GM21515 (cell line): ENCODE measurements at regions not wholly inside any gene's neighbourhood (a gene's known extent, or its start where the extent isn't known, plus 50 kb on each side); places are given as distances from the start of the nearest gene placed in this dataset.

Experiments
- ATAC-seq: cut with Tn5 transposase; IDR thresholded peaks from one replicate; pipeline ENCODE4 v1.9.1; 2021; ENCODE audit not compliant: unreplicated experiment

DNA sequence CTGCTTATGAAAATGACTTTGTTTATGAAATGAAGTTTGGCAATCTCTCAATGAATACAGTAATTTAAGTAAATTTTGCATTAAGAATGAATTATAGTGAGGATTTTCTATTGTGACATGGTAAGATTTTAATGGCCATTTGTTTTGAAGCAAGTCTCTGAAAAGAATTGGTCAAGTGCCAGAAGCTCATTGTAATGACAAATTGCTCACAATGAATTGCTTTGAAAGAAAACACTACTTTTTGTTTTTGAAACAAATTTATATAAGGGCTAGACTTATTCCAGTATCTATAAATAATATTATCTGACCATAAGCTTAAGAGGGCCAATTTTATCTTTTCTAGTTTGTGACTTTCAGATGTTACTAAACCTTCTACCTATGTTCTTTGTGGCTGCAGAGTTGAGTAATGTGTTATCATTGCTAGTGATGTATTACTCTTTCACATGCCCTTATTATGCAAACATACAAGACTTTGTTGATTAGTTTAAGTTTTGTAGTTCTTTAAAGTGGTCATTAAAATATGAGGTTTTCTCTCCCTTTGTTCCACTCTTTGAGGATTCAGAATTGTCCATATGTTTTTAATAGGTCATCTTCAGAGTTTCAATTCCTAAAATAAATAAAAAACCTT lies 93.0 kb upstream of the ZNF608 start:
- ATAC-seq = no peak

DNA sequence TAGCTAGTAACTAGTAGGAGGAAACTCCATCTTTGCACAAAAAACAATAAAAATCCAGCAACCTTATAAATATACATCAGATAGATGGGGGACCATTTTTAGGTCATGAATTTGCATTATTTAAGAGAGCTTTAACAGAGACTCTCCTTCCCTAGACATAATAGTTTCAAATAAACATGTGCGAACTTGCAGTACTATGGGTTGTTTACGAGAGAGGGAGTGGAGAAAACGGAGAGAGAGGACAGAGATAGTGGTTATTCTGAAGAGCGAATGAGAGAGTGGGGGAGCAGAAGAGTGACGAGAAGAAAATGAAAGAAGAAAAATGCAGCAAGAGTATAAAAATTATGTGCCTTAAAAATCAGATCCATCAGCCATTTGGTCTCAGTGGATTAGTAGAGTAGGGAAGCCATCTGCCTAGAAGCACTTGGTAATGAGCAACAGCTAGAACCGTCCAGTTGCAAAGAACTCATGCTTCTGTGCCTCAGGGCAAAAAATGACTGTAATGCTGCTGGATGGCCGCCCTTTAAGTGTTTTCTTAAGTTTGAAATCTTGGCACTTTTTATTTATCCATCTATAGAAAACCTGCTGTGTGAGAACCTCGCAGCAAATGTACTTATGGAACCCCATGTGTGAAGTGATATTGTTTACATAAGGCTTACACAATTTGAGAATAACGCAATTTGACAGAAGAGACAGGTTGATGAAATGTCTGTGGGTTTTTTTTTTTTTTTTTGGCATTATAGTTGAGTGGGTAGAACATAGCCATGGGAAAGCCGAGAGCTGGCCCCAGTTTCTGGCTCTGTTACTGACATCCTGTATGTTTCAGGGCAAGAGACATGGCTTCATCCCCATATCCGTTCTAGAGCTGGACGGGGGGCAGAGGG lies 95.6 kb upstream of the ZNF608 start:
- no peak for ATAC-seq

DNA sequence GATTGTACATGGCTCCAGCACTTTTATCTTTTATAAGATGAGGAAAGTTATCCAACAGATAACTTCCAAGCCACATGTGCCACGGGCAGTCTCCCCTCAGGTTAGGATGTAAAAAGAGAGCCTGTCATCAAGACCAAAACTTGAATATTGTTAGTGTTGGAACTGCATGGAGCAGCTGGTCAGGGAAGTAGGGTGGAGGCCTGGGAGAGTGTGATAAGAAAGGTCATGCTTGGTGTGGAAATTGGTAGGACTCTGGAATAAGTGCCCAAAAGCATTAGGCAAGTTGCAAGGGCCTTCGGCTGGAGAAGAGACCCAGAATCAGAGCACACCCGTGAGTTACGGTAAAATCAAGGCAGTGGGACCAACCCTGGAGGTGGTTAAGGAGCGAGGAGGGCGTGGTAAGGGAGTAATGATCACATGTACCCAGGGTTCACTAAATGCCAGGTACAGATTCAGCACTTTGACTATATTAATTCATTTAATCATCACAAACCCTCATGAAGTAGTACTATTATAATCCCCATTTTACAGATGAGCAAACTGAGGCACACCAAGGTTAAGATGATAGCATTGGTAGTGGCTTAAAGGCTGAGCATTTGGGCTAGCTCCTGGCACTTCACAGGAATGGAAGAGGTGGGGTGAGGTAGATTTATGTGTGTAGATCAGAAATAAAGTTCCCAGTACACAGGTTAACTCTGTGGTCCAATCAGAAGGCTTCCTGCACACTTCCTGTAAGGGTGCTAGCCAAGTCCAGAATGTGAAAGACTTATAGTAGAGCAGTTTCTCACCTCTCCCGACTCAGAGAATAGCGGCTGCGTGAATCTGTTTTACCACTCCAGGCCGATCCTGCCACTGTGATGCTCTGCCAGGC lies 96.5 kb upstream of the ZNF608 start:
- ATAC-seq = no peak

DNA sequence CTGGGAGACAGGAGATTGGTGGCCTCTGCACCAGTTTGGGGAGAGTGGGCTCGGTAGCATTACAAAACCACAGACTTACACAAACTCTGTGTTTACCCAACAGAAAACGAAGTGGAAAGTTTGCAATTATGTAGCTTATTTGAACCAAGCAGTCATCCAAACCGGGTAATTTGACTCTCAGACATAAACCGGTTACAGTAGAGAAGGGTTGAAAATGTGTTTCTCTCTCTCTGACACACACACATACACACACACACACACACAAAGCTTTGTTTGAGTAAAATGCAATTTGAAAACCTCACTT lies 97.1 kb upstream of the ZNF608 start:
- ATAC-seq = no peak

DNA sequence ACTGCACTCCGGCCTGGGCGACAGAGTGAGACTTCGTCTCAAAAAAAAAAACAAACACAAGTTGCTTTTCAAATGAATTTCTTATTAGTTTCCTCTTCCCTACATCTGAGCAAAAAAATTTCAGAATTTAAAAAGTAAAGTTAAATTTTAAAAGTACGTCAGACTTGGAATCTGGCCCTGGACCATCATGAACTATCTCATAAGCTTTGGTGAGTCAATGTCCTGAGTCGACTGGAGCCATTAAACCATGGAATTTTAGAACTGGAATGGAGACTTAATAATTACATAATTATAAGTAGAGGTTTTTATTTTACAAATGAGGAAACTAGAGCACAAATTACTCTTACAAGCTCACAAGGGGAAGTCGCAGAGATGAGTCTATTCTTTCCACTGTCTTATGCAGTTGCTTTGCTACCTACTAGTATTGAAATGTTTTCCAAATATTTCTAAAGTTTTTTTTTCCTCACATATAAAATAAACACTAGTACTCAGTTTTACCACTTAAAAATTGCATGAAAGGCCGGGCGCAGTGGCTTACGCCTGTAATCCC lies 98.0 kb upstream of the ZNF608 start:
- ATAC-seq = no peak

- no peak for ATAC-seq
These were observed 101.5 kb upstream of the ZNF608 start for GRCh38 chr5:124847907-124848306.

GRCh38 chr5:124849774-124850173 lies 103.3 kb upstream of the ZNF608 start:
- ATAC-seq = no peak

- no peak for ATAC-seq
These were observed 110.3 kb upstream of the ZNF608 start for GRCh38 chr5:124856726-124857125.

GRCh38 chr5:124858612-124859011 lies 112.2 kb upstream of the ZNF608 start:
- ATAC-seq = no peak

DNA sequence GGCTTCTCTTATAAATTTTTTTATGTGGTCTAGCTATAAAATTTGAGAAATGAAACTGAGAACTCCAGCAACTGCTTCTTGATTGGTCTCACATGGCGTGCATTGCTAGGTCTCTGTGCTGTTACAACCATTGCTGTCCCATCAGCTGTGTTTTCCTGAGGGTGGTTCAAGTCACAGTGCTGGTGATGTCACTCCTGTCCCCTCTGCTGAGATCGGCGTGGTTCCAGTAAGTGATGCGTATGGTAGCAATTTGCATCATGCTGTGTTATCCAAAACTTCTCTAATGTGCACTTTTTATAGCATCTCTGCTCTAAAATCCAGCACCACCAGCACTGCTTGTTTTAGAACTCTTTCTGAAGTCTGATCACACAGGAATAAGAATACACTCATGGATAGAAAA lies 112.6 kb upstream of the ZNF608 start:
- ATAC-seq = no peak

DNA sequence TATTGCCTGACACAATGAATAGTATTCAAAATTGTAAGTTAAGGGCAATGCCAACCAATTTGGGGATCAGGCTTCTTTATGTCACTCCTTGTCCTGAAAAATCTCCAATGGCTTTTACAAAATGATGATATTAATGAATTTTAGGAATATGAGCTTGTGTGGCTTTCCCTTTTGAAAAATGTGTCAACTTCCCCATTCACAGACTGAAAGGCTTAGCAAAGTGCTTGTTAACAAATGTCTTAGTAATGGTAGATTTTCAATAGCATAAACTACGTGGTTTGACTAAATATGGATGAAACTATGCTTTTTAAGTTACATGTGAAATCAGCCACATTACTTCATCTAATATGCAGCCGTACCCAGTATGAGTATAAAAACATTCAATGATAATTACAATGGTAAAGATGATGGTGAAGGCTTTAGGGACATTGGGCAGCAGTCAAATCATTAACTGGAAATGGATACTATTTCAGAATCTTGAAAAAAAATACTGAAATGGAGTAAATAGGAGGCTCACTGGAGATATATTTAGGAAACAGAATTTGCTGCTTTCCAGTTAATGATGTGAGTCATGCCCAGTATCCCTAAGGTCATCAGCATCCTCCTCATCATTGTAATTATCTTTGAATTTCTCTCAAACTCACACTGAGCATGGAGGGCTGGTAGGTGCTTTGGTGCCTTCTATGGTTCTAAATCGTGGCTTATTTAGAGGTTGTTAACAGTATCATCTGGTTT lies 113.3 kb upstream of the ZNF608 start:
- no peak for ATAC-seq

DNA sequence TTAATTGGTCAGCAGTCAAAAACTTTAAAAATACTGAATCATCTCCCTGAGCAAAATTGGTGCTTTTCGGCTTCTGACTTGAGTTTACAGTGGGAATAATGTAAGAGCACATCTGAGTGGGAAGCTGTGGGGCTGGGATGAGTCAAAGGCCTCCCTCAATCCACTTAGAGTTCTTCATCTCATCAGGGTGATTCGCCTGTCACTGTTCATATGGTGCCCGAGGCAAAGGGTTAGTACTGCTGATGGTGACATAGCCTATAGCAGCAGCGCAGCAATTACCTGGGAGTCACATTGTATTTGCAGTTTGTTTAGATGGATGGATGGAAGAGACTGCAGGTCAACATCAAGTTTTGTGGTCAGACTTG lies 113.8 kb upstream of the ZNF608 start:
- ATAC-seq = no peak

- no peak for ATAC-seq
These were observed 118.6 kb upstream of the ZNF608 start for GRCh38 chr5:124865066-124865465.

DNA sequence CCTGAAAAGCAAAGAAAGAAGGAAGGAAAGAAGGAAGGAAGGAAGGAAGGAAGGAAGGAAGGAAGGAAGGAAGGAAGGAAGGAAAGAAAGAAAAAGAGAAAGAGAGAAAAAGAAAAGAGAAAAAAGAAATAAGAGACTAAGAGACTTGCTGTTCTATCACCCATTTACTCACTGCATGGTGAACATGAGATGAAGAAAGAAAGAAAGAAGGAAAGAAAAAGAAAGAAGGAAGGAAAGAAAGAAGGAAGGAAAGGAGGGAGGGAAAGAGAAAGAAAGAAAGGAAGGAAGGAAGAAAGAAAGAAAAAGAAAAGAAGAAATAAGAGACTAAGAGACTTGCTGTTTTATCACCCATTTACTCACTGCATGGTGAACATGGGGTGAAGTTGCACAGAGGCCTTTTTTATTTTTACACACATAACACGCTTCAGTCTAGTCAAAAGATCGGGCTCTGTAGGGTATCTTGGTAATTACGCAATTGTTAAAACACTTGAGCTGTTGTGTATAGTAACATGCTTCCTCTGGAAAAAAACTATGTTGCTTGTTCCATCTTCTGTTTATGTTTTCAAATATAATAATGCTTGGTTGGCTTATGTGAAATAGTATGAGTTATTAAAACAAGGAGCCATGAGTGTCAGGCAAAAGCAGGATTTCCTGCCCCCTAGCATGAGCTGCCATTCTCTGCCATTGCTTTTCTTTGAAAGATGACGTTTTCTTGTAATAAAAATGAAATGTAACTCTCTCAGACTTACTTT lies 119.3 kb upstream of the ZNF608 start:
- no peak for ATAC-seq

GRCh38 chr5:124866355-124867136 lies 120.1 kb upstream of the ZNF608 start:
- no peak for ATAC-seq

DNA sequence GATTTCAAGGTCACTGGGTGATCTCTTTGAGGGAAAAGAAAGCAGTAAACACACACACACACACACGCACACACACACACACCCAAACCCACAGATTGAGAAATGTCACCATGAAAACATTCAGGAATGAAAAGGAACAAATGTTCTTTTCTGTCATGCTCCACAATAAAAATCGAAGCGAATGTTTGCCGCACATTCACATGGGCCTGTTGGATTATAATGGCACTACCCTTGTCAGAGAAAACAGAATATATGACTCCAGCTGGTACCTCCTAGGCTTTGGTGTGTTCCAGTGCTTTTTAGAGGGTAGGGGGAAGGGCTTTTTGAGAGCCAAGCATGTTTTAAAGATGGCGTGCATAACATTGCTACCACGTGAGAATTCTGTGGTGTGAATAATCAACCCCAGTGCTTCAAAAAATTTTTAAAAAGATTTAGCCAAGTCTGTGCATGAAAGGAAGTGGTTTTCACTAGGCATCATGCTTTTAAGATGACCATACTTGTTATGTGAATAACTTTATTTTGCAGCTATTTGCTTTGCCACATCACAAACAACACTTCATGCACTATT lies 120.8 kb upstream of the ZNF608 start:
- no peak for ATAC-seq

DNA sequence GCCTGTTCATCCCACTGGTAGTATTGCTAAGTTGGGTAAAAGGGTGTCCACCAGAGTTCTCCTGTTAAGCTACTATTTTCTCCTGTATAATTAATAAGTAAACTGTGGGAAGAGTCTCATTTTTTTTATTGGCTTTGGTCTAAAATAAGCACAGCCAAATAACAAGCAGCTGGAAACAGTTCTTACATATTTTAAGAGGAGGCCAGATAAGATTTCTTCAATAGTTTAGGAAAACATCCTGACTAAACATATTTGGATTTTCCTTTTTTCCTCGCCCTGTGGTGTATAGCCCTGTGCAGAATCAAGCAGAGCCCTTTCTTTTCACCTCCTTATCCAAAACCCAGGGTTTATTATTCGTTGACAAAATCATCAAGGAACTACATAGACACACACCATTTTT lies 122.2 kb upstream of the ZNF608 start:
- no peak for ATAC-seq

- no peak for ATAC-seq
These were observed 123.1 kb upstream of the ZNF608 start for GRCh38 chr5:124869426-124870033.

DNA sequence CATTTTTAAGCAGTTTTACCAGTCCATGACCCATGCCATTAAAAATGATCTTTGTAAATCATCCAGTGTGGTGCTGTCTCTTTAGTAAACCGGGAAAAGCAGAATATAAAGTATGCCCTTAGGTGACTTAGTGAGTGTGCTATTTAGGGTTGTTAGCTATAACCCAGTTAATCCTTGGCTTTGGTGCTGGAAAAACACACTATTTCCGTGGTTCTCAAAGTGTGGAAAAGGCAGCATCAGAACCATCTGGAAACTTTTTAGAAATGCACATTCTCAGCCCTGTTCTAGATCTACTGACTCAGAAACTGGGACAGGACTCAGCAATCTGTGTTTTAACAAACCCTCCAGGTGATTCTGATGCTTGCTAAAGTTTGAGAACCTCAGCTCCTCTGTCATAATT lies 123.6 kb upstream of the ZNF608 start:
- ATAC-seq = no peak
